ENCODE measurements at regions not wholly inside any gene's neighbourhood (a gene's known extent, or its start where the extent isn't known, plus 50 kb on each side); places are given as distances from the start of the nearest gene placed in this dataset.
A peak's percentile ranks its signal among the peaks of the same experiment; 100 is the strongest.

GRCh38 chr4:130023088-130023487, 927.1 kb downstream of the C4orf33 start:
- Histone ChIP-seq H3K36me3 (replicated peaks in 1 of 2; ENCODE audit: control insufficient read depth in 2 of 2, insufficient read depth in 2 of 2, low read length in 2 of 2) (no peaks in the 10 kb centered on the region), H3K4me3 (ENCODE audit: low read length in 2 of 2) (no peak overlapping the region), H3K9ac (ENCODE audit: low read depth, low read length, poor library complexity) (no peak overlapping the region), H3K14ac (ENCODE audit: low read length) (no peak overlapping the region), H3K4me2 (ENCODE audit: insufficient read depth, low read length, poor library complexity, severe bottlenecking) (no peak overlapping the region), H2BK15ac (ENCODE audit: low read length) (no peak overlapping the region), H3K27me3 (ENCODE audit: control insufficient read depth in 3 of 3, insufficient read depth in 3 of 3, low read depth in 1 of 3, low read length in 3 of 3) (no peaks in the 10 kb centered on the region), H3K9me3 (replicated peaks in 1 of 2; ENCODE audit: control insufficient read depth in 2 of 2, insufficient read depth in 1 of 2, low read depth in 1 of 2, low read length in 2 of 2) (no peaks in the 10 kb centered on the region), H2BK5ac (ENCODE audit: low read length) (no peak overlapping the region), H2AK5ac (ENCODE audit: low read depth, low read length) (no peak overlapping the region), H3K27ac (replicated peaks; ENCODE audit: low read length) (no peak overlapping the region), H3K79me1 (ENCODE audit: low read depth, low read length) (no peaks in the 10 kb centered on the region), H2BK12ac (ENCODE audit: low read length) (no peak overlapping the region), H3K4ac (ENCODE audit: low read length) (no peak overlapping the region), H2AFZ (ENCODE audit: low read length) (no peak overlapping the region), H3K18ac (ENCODE audit: low read length) (no peak overlapping the region), H3K4me1 (ENCODE audit: control insufficient read depth in 2 of 2, insufficient read depth in 1 of 2, low read depth in 1 of 2, low read length in 2 of 2) (peaks cover 0 to 5% of the 10 kb centered on the region in 2 donors), H4K91ac (ENCODE audit: low read depth, low read length, poor library complexity) (no peak overlapping the region), H4K8ac (ENCODE audit: low read depth, low read length) (no peak overlapping the region), H3K23ac (ENCODE audit: low read depth, low read length, poor library complexity) (no peak overlapping the region), H2BK120ac (ENCODE audit: low read depth, low read length) (no peak overlapping the region)
- WGBS, 2 donors (ENCODE audit: extremely low coverage in 2 of 2, insufficient read length in 2 of 2, insufficient replicate concordance in 1 of 2): no CpG with 5 or more reads among the region's 2 CpGs
- DNase-seq (ENCODE audit: low spot score): no peak

GRCh38 chr4:130025701-130026100, 929.7 kb downstream of the C4orf33 start:
- H2AK5ac ChIP-seq (ENCODE audit: low read depth, low read length): no peak overlapping the region
- no peak overlapping the region for H3K4me3 ChIP-seq (ENCODE audit: low read length in 2 of 2)
- H3K9me3 ChIP-seq (replicated peaks in 1 of 2; ENCODE audit: control insufficient read depth in 2 of 2, insufficient read depth in 1 of 2, low read depth in 1 of 2, low read length in 2 of 2): no peaks in the 10 kb centered on the region
- no peak overlapping the region for H2BK120ac ChIP-seq (ENCODE audit: low read depth, low read length)
- H4K91ac ChIP-seq (ENCODE audit: low read depth, low read length, poor library complexity): no peak overlapping the region
- H2BK15ac ChIP-seq (ENCODE audit: low read length): no peak overlapping the region
- H3K23ac ChIP-seq (ENCODE audit: low read depth, low read length, poor library complexity): no peak overlapping the region
- no peak overlapping the region for H3K4ac ChIP-seq (ENCODE audit: low read length)
- no CpG with 5 or more reads among the region's 2 CpGs for WGBS, 2 donors (ENCODE audit: extremely low coverage in 2 of 2, insufficient read length in 2 of 2, insufficient replicate concordance in 1 of 2)
- no peak overlapping the region for H3K14ac ChIP-seq (ENCODE audit: low read length)
- H2BK12ac ChIP-seq (ENCODE audit: low read length): no peak overlapping the region
- H3K4me2 ChIP-seq (ENCODE audit: insufficient read depth, low read length, poor library complexity, severe bottlenecking): no peak overlapping the region
- no peak overlapping the region for H3K27ac ChIP-seq (replicated peaks; ENCODE audit: low read length)
- no peaks in the 10 kb centered on the region for H3K36me3 ChIP-seq (replicated peaks in 1 of 2; ENCODE audit: control insufficient read depth in 2 of 2, insufficient read depth in 2 of 2, low read length in 2 of 2)
- H2AFZ ChIP-seq (ENCODE audit: low read length): no peak overlapping the region
- H2BK5ac ChIP-seq (ENCODE audit: low read length): no peak overlapping the region
- no peak overlapping the region for H4K8ac ChIP-seq (ENCODE audit: low read depth, low read length)
- no peak overlapping the region for H3K9ac ChIP-seq (ENCODE audit: low read depth, low read length, poor library complexity)
- H3K4me1 ChIP-seq (ENCODE audit: control insufficient read depth in 2 of 2, insufficient read depth in 1 of 2, low read depth in 1 of 2, low read length in 2 of 2): peaks cover 0 to 5% of the 10 kb centered on the region in 2 donors
- no peak overlapping the region for H3K18ac ChIP-seq (ENCODE audit: low read length)
- H3K79me1 ChIP-seq (ENCODE audit: low read depth, low read length): no peaks in the 10 kb centered on the region
- H3K27me3 ChIP-seq (ENCODE audit: control insufficient read depth in 3 of 3, insufficient read depth in 3 of 3, low read depth in 1 of 3, low read length in 3 of 3): no peaks in the 10 kb centered on the region
- no peak for DNase-seq (ENCODE audit: low spot score)

GRCh38 chr4:130026185-130026584, 930.2 kb downstream of the C4orf33 start:
- H3K4me2 ChIP-seq (ENCODE audit: insufficient read depth, low read length, poor library complexity, severe bottlenecking): no peak overlapping the region
- peak overlapping the region; percentile 23 for H3K27ac ChIP-seq (replicated peaks; ENCODE audit: low read length)
- DNase-seq (ENCODE audit: low spot score): peak; percentile 82
- H3K23ac ChIP-seq (ENCODE audit: low read depth, low read length, poor library complexity): no peak overlapping the region
- H2BK15ac ChIP-seq (ENCODE audit: low read length): no peak overlapping the region
- no peak overlapping the region for H3K18ac ChIP-seq (ENCODE audit: low read length)
- no peak overlapping the region for H3K9ac ChIP-seq (ENCODE audit: low read depth, low read length, poor library complexity)
- no peak overlapping the region for H4K8ac ChIP-seq (ENCODE audit: low read depth, low read length)
- H2AK5ac ChIP-seq (ENCODE audit: low read depth, low read length): no peak overlapping the region
- no peak overlapping the region for H2BK12ac ChIP-seq (ENCODE audit: low read length)
- no peaks in the 10 kb centered on the region for H3K79me1 ChIP-seq (ENCODE audit: low read depth, low read length)
- no peak overlapping the region for H4K91ac ChIP-seq (ENCODE audit: low read depth, low read length, poor library complexity)
- H2BK120ac ChIP-seq (ENCODE audit: low read depth, low read length): no peak overlapping the region
- no CpG with 5 or more reads among the region's 1 CpG for WGBS, 2 donors (ENCODE audit: extremely low coverage in 2 of 2, insufficient read length in 2 of 2, insufficient replicate concordance in 1 of 2)
- peaks cover 0 to 5% of the 10 kb centered on the region in 2 donors for H3K4me1 ChIP-seq (ENCODE audit: control insufficient read depth in 2 of 2, insufficient read depth in 1 of 2, low read depth in 1 of 2, low read length in 2 of 2)
- no peaks in the 10 kb centered on the region for H3K27me3 ChIP-seq (ENCODE audit: control insufficient read depth in 3 of 3, insufficient read depth in 3 of 3, low read depth in 1 of 3, low read length in 3 of 3)
- no peak overlapping the region for H3K4ac ChIP-seq (ENCODE audit: low read length)
- no peak overlapping the region for H3K4me3 ChIP-seq (ENCODE audit: low read length in 2 of 2)
- H3K9me3 ChIP-seq (replicated peaks in 1 of 2; ENCODE audit: control insufficient read depth in 2 of 2, insufficient read depth in 1 of 2, low read depth in 1 of 2, low read length in 2 of 2): no peaks in the 10 kb centered on the region
- H3K14ac ChIP-seq (ENCODE audit: low read length): no peak overlapping the region
- H2BK5ac ChIP-seq (ENCODE audit: low read length): no peak overlapping the region
- no peaks in the 10 kb centered on the region for H3K36me3 ChIP-seq (replicated peaks in 1 of 2; ENCODE audit: control insufficient read depth in 2 of 2, insufficient read depth in 2 of 2, low read length in 2 of 2)
- H2AFZ ChIP-seq (ENCODE audit: low read length): no peak overlapping the region

GRCh38 chr4:130027973-130028372, 932.0 kb downstream of the C4orf33 start:
- Histone ChIP-seq H2AK5ac (ENCODE audit: low read depth, low read length) (no peak overlapping the region), H2BK5ac (ENCODE audit: low read length) (no peak overlapping the region), H4K8ac (ENCODE audit: low read depth, low read length) (no peak overlapping the region), H3K36me3 (replicated peaks in 1 of 2; ENCODE audit: control insufficient read depth in 2 of 2, insufficient read depth in 2 of 2, low read length in 2 of 2) (no peaks in the 10 kb centered on the region), H3K18ac (ENCODE audit: low read length) (no peak overlapping the region), H4K91ac (ENCODE audit: low read depth, low read length, poor library complexity) (no peak overlapping the region), H2BK120ac (ENCODE audit: low read depth, low read length) (no peak overlapping the region), H3K4me1 (ENCODE audit: control insufficient read depth in 2 of 2, insufficient read depth in 1 of 2, low read depth in 1 of 2, low read length in 2 of 2) (peaks cover 0 to 5% of the 10 kb centered on the region in 2 donors), H3K9ac (ENCODE audit: low read depth, low read length, poor library complexity) (no peak overlapping the region), H3K4me2 (ENCODE audit: insufficient read depth, low read length, poor library complexity, severe bottlenecking) (no peak overlapping the region), H2BK12ac (ENCODE audit: low read length) (no peak overlapping the region), H3K23ac (ENCODE audit: low read depth, low read length, poor library complexity) (no peak overlapping the region), H3K9me3 (replicated peaks in 1 of 2; ENCODE audit: control insufficient read depth in 2 of 2, insufficient read depth in 1 of 2, low read depth in 1 of 2, low read length in 2 of 2) (no peaks in the 10 kb centered on the region), H3K27ac (replicated peaks; ENCODE audit: low read length) (no peak overlapping the region), H3K14ac (ENCODE audit: low read length) (no peak overlapping the region), H3K4me3 (ENCODE audit: low read length in 2 of 2) (no peak overlapping the region), H3K4ac (ENCODE audit: low read length) (no peak overlapping the region), H2AFZ (ENCODE audit: low read length) (no peak overlapping the region), H3K27me3 (ENCODE audit: control insufficient read depth in 3 of 3, insufficient read depth in 3 of 3, low read depth in 1 of 3, low read length in 3 of 3) (no peaks in the 10 kb centered on the region), H3K79me1 (ENCODE audit: low read depth, low read length) (no peaks in the 10 kb centered on the region), H2BK15ac (ENCODE audit: low read length) (no peak overlapping the region)
- WGBS, 2 donors (ENCODE audit: extremely low coverage in 2 of 2, insufficient read length in 2 of 2, insufficient replicate concordance in 1 of 2): no CpG with 5 or more reads among the region's 2 CpGs
- no peak for DNase-seq (ENCODE audit: low spot score)

Measured in neuronal stem cell (in vitro differentiated cells).